ENCODE measurements at regions not wholly inside any gene's neighbourhood (a gene's known extent, or its start where the extent isn't known, plus 50 kb on each side); places are given as distances from the start of the nearest gene placed in this dataset.

- Mint-ChIP-seq H3K4me1 (ENCODE audit: low read depth) (no peaks in the 10 kb centered on the region), H3K27me3 (peaks cover 6% of the 10 kb centered on the region), H3K9me3 (no peaks in the 10 kb centered on the region), H3K27ac (no peak overlapping the region), H3K4me3 (no peak overlapping the region), H3K36me3 (ENCODE audit: low read depth) (no peaks in the 10 kb centered on the region)
- ChIA-PET CTCF (no interaction called here), POLR2A (no interaction called here)
- ATAC-seq (no peak), DNase-seq (no peak)
- intact Hi-C loops (cut with micrococcal nuclease), result no loop called here
- no peak for TF ChIP-seq CTCF (IDR thresholded peaks at IDR 0.05)
Measured at GRCh38 chr5:155934964-155935363, 392.0 kb upstream of the SGCD start.

GRCh38 chr5:155935723-155936122, 391.2 kb upstream of the SGCD start:
- no peak for TF ChIP-seq CTCF (IDR thresholded peaks at IDR 0.05)
- Mint-ChIP-seq H3K4me1 (ENCODE audit: low read depth) (no peaks in the 10 kb centered on the region), H3K27me3 (peaks cover 6% of the 10 kb centered on the region), H3K27ac (no peak overlapping the region), H3K36me3 (ENCODE audit: low read depth) (no peaks in the 10 kb centered on the region), H3K4me3 (no peak overlapping the region), H3K9me3 (no peaks in the 10 kb centered on the region)
- ChIA-PET POLR2A (no interaction called here), CTCF (no interaction called here)
- intact Hi-C loops (cut with micrococcal nuclease), result no loop called here
- ATAC-seq (no peak), DNase-seq (no peak)

- POLR2A ChIA-PET, result no interaction called here
- CTCF ChIA-PET, result no interaction called here
- intact Hi-C loops (cut with micrococcal nuclease), result no loop called here
Measured at GRCh38 chr5:155936520-155937406, 390.2 kb upstream of the SGCD start.

GRCh38 chr5:155938051-155938450, 388.9 kb upstream of the SGCD start:
- TF ChIP-seq CTCF (IDR thresholded peaks at IDR 0.05), result no peak
- Mint-ChIP-seq H3K27ac (no peak overlapping the region), H3K4me1 (ENCODE audit: low read depth) (no peaks in the 10 kb centered on the region), H3K4me3 (no peak overlapping the region), H3K27me3 (peaks cover 3% of the 10 kb centered on the region), H3K9me3 (no peaks in the 10 kb centered on the region), H3K36me3 (ENCODE audit: low read depth) (no peaks in the 10 kb centered on the region)
- no peak for DNase-seq
- ChIA-PET POLR2A (no interaction called here), CTCF (no interaction called here)
- no peak for ATAC-seq
- intact Hi-C loops (cut with micrococcal nuclease), result no loop called here

More at GRCh38 chr5:155936520-155937406, 390.2 kb upstream of the SGCD start:
- H3K27me3 Mint-ChIP-seq, result peaks cover 3% of the 10 kb centered on the region
- no peaks in the 10 kb centered on the region for H3K9me3 Mint-ChIP-seq
- H3K4me3 Mint-ChIP-seq, result no peak overlapping the region
- H3K36me3 Mint-ChIP-seq (ENCODE audit: low read depth), result no peaks in the 10 kb centered on the region
- no peak for ATAC-seq
- no peak for DNase-seq
- no peak for TF ChIP-seq CTCF (IDR thresholded peaks at IDR 0.05)
- H3K4me1 Mint-ChIP-seq (ENCODE audit: low read depth), result no peaks in the 10 kb centered on the region
- H3K27ac Mint-ChIP-seq, result no peak overlapping the region

- POLR2A ChIA-PET, result no interaction called here
- CTCF ChIA-PET, result no interaction called here
- ATAC-seq (no peak), DNase-seq (no peak)
- Mint-ChIP-seq H3K36me3 (ENCODE audit: low read depth) (no peaks in the 10 kb centered on the region), H3K9me3 (no peaks in the 10 kb centered on the region), H3K4me1 (ENCODE audit: low read depth) (peaks cover 5% of the 10 kb centered on the region), H3K27ac (no peak overlapping the region), H3K4me3 (no peak overlapping the region), H3K27me3 (no peaks in the 10 kb centered on the region)
- intact Hi-C loops (cut with micrococcal nuclease), result loop anchor here (10.0 kb wide), 2 partner anchors 993 to 1193 kb away; no protein-coding TSS in a partner anchor
- TF ChIP-seq CTCF (IDR thresholded peaks at IDR 0.05), result no peak
Measured at GRCh38 chr5:155941340-155941739, 385.6 kb upstream of the SGCD start.

Data from activated CD8-positive, alpha-beta T cell treated with anti-CD3 and anti-CD28 coated beads for 36 hours (primary cell).